HG02938 (cell line): ENCODE measurements at regions not wholly inside any gene's neighbourhood (a gene's known extent, or its start where the extent isn't known, plus 50 kb on each side); places are given as distances from the start of the nearest gene placed in this dataset.
A peak's percentile ranks its signal among the peaks of the same experiment; 100 is the strongest.

Experiments used
- ATAC-seq: cut with Tn5 transposase; IDR thresholded peaks from one replicate; pipeline ENCODE4 v1.9.1; 2021; ENCODE audit warnings: mild to moderate bottlenecking, moderate library complexity; ENCODE audit not compliant: unreplicated experiment

GRCh38 chr12:89947437-89948270, 239.0 kb upstream of the ATP2B1 start:
- no peak for ATAC-seq

- no peak for ATAC-seq
Measured at GRCh38 chr12:89946518-89947135, 238.0 kb upstream of the ATP2B1 start.

GRCh38 chr12:89945123-89945522, 236.5 kb upstream of the ATP2B1 start:
- no peak for ATAC-seq

GRCh38 chr12:89943463-89943862, 234.8 kb upstream of the ATP2B1 start:
- ATAC-seq, result no peak

- no peak for ATAC-seq
Measured at GRCh38 chr12:89941436-89941835, 232.8 kb upstream of the ATP2B1 start.

- no peak for ATAC-seq
Measured at GRCh38 chr12:89939522-89940215, 231.0 kb upstream of the ATP2B1 start.

GRCh38 chr12:89936631-89937030, 228.0 kb upstream of the ATP2B1 start:
- ATAC-seq, result no peak

GRCh38 chr12:89935850-89936249, 227.2 kb upstream of the ATP2B1 start:
- peak; percentile 80 for ATAC-seq

GRCh38 chr12:89933911-89934310, 225.3 kb upstream of the ATP2B1 start:
- no peak for ATAC-seq

- no peak for ATAC-seq
Measured at GRCh38 chr12:89932954-89933353, 224.3 kb upstream of the ATP2B1 start.

GRCh38 chr12:89928467-89928866, 219.8 kb upstream of the ATP2B1 start:
- no peak for ATAC-seq

- peak; percentile 99 for ATAC-seq
Measured at GRCh38 chr12:89927226-89927698, 218.6 kb upstream of the ATP2B1 start.

- no peak for ATAC-seq
Measured at GRCh38 chr12:89924191-89924590, 215.6 kb upstream of the ATP2B1 start.

GRCh38 chr12:89923091-89923490, 214.5 kb upstream of the ATP2B1 start:
- no peak for ATAC-seq

GRCh38 chr12:89920866-89921265, 212.2 kb upstream of the ATP2B1 start:
- ATAC-seq, result no peak

- no peak for ATAC-seq
Measured at GRCh38 chr12:89919241-89919906, 210.7 kb upstream of the ATP2B1 start.

- ATAC-seq, result no peak
Measured at GRCh38 chr12:89918172-89918846, 209.7 kb upstream of the ATP2B1 start.

GRCh38 chr12:89909753-89910152, 201.1 kb upstream of the ATP2B1 start:
- ATAC-seq, result no peak

GRCh38 chr12:89907659-89908058, 199.0 kb upstream of the ATP2B1 start:
- no peak for ATAC-seq

GRCh38 chr12:89906824-89907223, 198.2 kb upstream of the ATP2B1 start:
- no peak for ATAC-seq

GRCh38 chr12:89906178-89906577, 197.5 kb upstream of the ATP2B1 start:
- ATAC-seq, result no peak
